Spinal cord (tissue), 9 donors: ENCODE measurements at regions not wholly inside any gene's neighbourhood (a gene's known extent, or its start where the extent isn't known, plus 50 kb on each side); places are given as distances from the start of the nearest gene placed in this dataset.

Source experiments
- DNase-seq, 6 donors: peaks; one replicate each; pipeline versions ENCODE4 v3.0.0 to v3.0.0-alpha.2; 2013 to 2015; ENCODE audit warnings: low spot score in 6 of 6, low read depth in 4 of 6
- H3K27ac ChIP-seq: one replicate; pipeline ENCODE4 v1.5.1; 2013; ENCODE audit warnings: low read depth, low read length, control low read depth
- H3K27me3 ChIP-seq: one replicate; pipeline ENCODE4 v1.6.1; 2013; ENCODE audit warnings: low read length; ENCODE audit not compliant: control insufficient read depth, insufficient read depth
- H3K36me3 ChIP-seq: one replicate; pipeline ENCODE4 v1.6.1; 2013; ENCODE audit warnings: low read length; ENCODE audit not compliant: control insufficient read depth, insufficient read depth
- H3K4me1 ChIP-seq: one replicate; pipeline ENCODE4 v1.6.1; 2013; ENCODE audit warnings: low read length; ENCODE audit not compliant: control insufficient read depth, insufficient read depth
- H3K4me3 ChIP-seq: one replicate; pipeline ENCODE4 v1.5.1; 2013; ENCODE audit warnings: low read depth, low read length, control low read depth
- H3K9me3 ChIP-seq: one replicate; pipeline ENCODE4 v1.6.1; 2013; ENCODE audit warnings: low read length; ENCODE audit not compliant: control insufficient read depth, insufficient read depth
- WGBS: methylation state at CpG from one replicate; pipeline ENCODE4 v1.1.5; 2013; ENCODE audit warnings: missing lambda C conversion rate; ENCODE audit not compliant: insufficient coverage; 5-methylcytosine and 5-hydroxymethylcytosine counted together
- donor health status: healthy.

DNA sequence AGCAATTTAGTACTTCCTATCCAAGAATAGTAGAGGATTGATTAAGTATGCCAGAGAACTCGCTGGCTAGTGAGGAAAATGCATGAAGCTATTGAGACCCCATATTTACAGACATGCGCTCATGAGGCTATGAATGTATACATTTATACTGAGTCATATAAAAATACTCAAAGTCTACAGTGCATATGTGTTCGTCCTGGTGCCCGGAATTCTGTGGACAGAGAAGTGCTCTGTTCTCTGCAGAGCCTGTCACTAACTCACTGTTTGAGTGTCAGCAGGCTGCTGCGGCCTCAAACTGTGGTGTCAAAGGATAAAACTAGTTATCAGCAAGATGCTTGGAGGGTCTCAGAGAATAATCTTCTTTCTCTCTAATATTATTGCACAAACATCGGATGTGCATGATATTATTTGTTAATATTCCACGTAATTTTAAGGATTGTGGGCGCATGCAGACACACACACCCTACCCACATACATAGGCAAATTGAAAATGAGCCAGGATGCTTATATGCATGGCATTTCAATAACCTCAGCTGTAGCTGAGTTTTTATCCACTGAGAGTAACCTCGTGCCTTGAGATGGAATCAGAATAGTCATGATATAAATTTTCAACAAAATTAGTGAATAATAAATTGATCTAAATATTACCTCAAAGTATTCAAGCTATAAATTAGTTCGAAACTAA lies 50.0 kb upstream of the TSC22D2 start:
- H3K4me3 ChIP-seq, result no peak overlapping the region
- no peaks in the 10 kb centered on the region for H3K9me3 ChIP-seq
- H3K36me3 ChIP-seq, result no peaks in the 10 kb centered on the region
- DNase-seq, result peak in 3 of 6 donors; percentile 28 to 68 (median 51)
- H3K27ac ChIP-seq, result peak overlapping the region; percentile 65
- WGBS, result 73% methylated on average over 2 of the region's 10 CpGs
- H3K4me1 ChIP-seq, result peaks cover 3% of the 10 kb centered on the region
- H3K27me3 ChIP-seq, result no peaks in the 10 kb centered on the region

DNA sequence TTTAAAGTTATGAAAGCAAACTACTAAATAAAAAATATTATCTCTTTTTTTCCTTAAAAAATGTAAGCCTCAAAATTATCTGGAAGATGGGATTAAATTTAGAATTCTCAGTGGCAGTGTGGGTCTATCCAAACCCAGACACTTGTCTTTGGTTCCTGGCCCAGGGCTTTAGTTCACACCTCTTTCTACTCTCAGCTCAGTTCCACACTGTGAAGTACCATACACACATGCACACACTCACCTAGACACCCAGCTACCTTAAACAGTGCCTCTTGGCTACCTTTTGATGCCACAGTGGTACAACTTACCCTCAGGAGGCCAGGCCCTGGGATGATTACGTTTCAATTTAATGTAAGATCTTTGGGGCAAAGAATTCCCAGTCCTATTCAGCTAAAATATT lies 51.0 kb upstream of the TSC22D2 start:
- no peaks in the 10 kb centered on the region for H3K27me3 ChIP-seq
- no peak overlapping the region for H3K4me3 ChIP-seq
- H3K36me3 ChIP-seq, result no peaks in the 10 kb centered on the region
- WGBS, result no CpG with 5 or more reads among the region's 1 CpG
- H3K9me3 ChIP-seq, result no peaks in the 10 kb centered on the region
- peaks cover 3% of the 10 kb centered on the region for H3K4me1 ChIP-seq
- H3K27ac ChIP-seq, result peak overlapping the region; percentile 65
- DNase-seq, result no peak

DNA sequence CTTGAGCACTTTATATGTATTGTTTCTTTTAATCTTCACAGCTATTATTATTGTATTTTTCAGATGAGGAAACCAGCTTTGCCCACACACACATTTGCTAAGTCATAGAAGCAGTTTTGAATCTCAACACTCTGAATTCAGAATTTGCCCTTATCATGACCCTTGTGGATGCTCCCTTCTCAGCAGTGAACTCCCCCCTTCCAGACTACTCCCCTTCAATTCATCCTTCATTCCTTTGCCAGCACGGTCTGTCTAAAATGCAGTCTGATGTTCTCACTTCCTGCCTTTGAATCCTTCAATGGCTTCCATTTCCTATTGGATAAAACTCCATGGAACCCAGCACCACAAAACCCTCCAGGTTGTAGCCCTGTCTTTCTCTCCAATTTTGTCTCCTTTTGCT lies 52.5 kb upstream of the TSC22D2 start:
- Histone ChIP-seq H3K27ac (no peak overlapping the region), H3K4me3 (no peak overlapping the region), H3K4me1 (peaks cover 3% of the 10 kb centered on the region), H3K27me3 (no peaks in the 10 kb centered on the region), H3K36me3 (no peaks in the 10 kb centered on the region), H3K9me3 (no peaks in the 10 kb centered on the region)
- no peak for DNase-seq
- 73% methylated on average over 1 of the region's 1 CpG for WGBS

DNA sequence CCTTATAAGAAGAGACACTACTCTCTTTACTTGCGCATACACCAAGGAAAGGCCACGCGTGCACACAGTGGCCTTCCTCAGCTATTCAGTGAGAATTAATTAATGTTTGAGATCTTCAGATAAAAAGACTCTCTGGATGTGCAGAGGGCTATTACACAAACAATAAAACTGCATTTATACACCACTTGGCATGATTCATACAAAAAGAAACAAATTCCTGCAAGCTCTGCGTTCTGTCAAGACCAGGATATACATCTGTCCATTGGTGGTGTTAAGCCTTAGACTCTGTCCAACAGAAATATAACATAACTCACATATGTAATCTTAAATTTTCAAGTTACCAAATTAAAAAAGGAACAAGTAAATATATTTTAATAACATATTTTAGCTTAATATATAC lies 55.2 kb upstream of the TSC22D2 start:
- no CpG with 5 or more reads among the region's 4 CpGs for WGBS
- no peak for DNase-seq

DNA sequence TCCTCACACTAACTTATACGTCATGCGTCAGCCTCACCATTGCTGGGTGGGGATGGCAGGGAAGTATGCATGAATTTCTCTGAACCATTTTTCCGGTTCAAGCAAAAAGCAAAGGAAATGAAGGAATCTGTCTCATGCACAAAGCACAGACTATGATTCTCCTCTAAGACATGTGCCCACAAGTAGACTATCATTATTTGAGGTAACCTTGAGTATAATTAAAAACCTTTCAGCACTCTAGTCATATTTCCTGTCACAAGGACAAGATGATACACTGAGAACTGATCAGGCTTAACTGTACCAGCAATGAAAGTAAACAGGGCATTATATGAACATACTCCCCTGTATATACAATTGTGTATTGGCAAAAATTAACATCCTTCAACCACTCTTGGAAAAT lies 56.7 kb upstream of the TSC22D2 start:
- H3K4me3 ChIP-seq, result no peak overlapping the region
- H3K9me3 ChIP-seq, result no peaks in the 10 kb centered on the region
- no peaks in the 10 kb centered on the region for H3K36me3 ChIP-seq
- H3K27me3 ChIP-seq, result no peaks in the 10 kb centered on the region
- H3K4me1 ChIP-seq, result peaks cover 5% of the 10 kb centered on the region
- 100% methylated on average over 1 of the region's 3 CpGs for WGBS
- DNase-seq, result no peak
- H3K27ac ChIP-seq, result no peak overlapping the region

More for the DNA sequence above, 55.2 kb upstream of the TSC22D2 start:
- Histone ChIP-seq H3K4me3 (no peak overlapping the region), H3K27ac (no peak overlapping the region), H3K9me3 (no peaks in the 10 kb centered on the region), H3K27me3 (no peaks in the 10 kb centered on the region), H3K4me1 (peaks cover 5% of the 10 kb centered on the region), H3K36me3 (no peaks in the 10 kb centered on the region)

DNA sequence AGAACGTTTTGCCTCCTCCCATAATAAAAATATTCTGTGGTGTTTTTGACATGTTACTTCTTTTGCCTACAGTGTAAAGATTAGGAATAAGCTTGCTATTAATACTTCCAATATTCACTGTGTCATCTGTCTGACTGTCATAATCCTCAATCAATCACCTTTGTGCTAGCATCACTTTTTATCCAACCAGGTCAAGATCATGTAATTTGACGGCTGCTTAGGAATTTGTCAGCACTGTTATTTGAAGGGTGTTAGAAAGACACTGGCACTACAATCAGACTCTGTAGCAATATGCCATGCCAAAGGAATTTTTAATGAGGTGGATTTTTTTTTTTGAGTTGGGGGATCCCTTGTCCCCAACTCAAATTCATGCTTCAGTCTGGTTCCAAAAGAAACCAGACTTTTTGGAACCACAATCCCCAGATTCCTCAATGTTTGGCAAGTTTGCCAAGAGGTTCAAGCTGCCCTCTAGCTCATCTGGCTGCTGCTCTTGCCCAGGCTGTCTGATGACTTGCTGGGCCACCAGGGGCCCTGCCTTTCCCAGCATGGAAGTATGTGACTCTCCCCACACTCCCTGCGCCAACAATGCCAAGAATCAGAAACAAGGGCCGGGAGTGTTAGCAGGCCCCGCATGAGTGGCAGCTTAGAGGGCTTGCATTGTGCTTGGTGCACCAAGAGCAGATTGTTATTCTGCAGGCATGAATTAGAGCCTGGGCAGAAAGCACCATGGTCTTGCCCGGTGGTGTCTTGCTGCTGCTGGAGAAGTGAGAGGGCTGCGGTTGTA lies 58.6 kb upstream of the TSC22D2 start:
- Histone ChIP-seq H3K4me1 (peaks cover 5% of the 10 kb centered on the region), H3K27ac (peak overlapping the region; percentile 61), H3K36me3 (no peaks in the 10 kb centered on the region), H3K27me3 (no peaks in the 10 kb centered on the region), H3K4me3 (no peak overlapping the region), H3K9me3 (no peaks in the 10 kb centered on the region)
- WGBS, result 25% methylated on average over 5 of the region's 7 CpGs
- peak in 3 of 6 donors; percentile 46 to 91 (median 69) for DNase-seq

DNA sequence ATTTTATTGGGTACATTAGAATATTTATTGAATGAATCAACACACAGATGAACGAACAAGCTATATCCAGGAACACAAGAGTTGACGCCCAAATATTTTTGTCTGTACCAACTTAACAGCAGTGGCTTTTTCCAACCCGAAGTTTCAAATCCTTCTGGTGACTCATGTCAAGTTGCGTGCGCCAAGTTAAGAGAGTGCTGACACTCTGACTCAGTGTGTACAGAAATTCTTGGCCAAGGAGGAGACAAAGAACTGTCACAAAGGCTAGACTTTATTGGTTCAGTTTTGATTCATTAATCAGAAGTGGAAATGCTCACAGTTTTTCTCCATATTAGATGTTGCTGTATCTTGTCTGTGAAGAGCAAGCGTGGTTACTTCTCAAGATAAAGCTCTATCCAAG lies 59.6 kb upstream of the TSC22D2 start:
- DNase-seq, result no peak
- Histone ChIP-seq H3K27ac (peak overlapping the region; percentile 18), H3K4me1 (peaks cover 5% of the 10 kb centered on the region), H3K27me3 (no peaks in the 10 kb centered on the region), H3K9me3 (no peaks in the 10 kb centered on the region), H3K4me3 (no peak overlapping the region), H3K36me3 (no peaks in the 10 kb centered on the region)
- WGBS, result 63% methylated on average over 4 of the region's 6 CpGs

DNA sequence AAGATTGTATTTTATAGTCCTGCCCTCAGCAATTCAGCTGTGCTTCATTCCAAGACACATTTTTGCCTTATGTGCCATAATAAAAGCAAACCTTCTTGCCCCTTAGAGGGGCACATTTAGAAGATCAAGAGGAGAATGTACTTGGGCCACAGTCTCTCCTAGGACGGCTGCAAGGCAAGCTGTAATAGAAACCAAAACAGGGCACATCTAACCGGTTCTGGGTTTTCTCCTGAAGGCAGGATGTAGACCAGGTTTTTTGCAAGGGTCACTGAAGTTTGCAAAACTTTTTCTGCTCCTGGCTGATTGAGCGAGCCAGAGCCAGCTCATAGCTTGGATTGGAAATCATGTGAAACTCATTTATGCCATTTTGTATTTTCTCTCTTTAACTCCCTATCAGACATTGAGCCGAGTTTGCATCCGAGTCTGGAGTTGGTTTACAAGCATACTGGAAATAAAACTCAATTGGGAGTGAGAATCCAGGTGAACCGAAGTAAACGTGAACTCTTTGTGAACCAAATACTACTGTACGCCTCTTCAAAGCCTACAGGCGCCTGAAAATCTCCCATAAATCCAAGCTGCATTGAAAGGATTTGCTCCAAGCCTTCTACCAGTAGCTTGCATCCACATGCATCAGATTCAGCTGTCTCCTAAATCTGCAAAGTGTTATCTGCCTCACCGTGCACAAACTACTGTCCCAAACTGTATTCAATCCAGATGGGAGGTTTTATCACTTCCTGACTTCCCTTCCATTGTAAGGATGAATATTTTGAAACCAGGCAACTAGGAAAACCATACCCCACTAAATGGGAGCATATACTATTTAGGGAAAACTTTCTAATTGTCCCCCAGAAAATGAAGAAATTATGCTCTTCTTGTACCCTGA lies 60.9 kb upstream of the TSC22D2 start:
- no peak for DNase-seq
- no peaks in the 10 kb centered on the region for H3K9me3 ChIP-seq
- 80% methylated on average over 4 of the region's 10 CpGs for WGBS
- H3K4me3 ChIP-seq, result no peak overlapping the region
- no peaks in the 10 kb centered on the region for H3K27me3 ChIP-seq
- no peaks in the 10 kb centered on the region for H3K36me3 ChIP-seq
- no peak overlapping the region for H3K27ac ChIP-seq
- H3K4me1 ChIP-seq, result peaks cover 5% of the 10 kb centered on the region

DNA sequence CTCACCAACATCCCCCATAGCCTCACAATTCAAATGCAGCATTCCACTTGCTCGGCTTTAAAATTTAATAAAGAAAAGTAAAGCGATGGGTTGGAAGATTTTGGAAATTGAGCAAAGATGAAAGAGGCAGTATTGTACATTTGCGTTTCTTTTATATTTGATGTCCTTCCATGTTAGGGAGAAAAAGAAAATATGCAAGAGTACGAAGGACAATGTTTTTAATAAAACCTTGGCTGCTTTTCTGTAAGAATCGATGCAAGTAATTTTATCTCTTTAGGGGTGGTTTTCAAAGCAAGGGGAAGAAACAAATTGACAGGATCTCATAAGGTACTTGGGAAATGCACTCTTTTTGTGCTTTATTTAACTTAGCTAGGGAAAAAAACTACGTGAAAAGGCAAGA lies 61.8 kb upstream of the TSC22D2 start:
- H3K9me3 ChIP-seq, result no peaks in the 10 kb centered on the region
- no peak for DNase-seq
- WGBS, result 82% methylated on average over 3 of the region's 6 CpGs

More for the DNA sequence above, 61.8 kb upstream of the TSC22D2 start:
- no peaks in the 10 kb centered on the region for H3K27me3 ChIP-seq
- H3K27ac ChIP-seq, result no peak overlapping the region
- peaks cover 5% of the 10 kb centered on the region for H3K4me1 ChIP-seq
- H3K36me3 ChIP-seq, result no peaks in the 10 kb centered on the region
- no peak overlapping the region for H3K4me3 ChIP-seq
